GM19035 (cell line): ENCODE measurements at regions not wholly inside any gene's neighbourhood (a gene's known extent, or its start where the extent isn't known, plus 50 kb on each side); places are given as distances from the start of the nearest gene placed in this dataset.
A peak's percentile ranks its signal among the peaks of the same experiment; 100 is the strongest.
"Not testable (repeated sequence)": the region's sequence is repeated elsewhere in the genome, so short reads cannot be mapped to it uniquely, and the experiment has no call there.

Experiments used
- ATAC-seq: cut with Tn5 transposase; IDR thresholded peaks from one replicate; pipeline ENCODE4 v1.9.1; 2021; ENCODE audit not compliant: unreplicated experiment

- ATAC-seq, result no peak
Measured at GRCh38 chr15:75100679-75101078, 77.3 kb downstream of the PPCDC start.

- ATAC-seq, result peak; percentile 59
Measured at GRCh38 chr15:75104804-75105557, 81.6 kb downstream of the PPCDC start.

DNA sequence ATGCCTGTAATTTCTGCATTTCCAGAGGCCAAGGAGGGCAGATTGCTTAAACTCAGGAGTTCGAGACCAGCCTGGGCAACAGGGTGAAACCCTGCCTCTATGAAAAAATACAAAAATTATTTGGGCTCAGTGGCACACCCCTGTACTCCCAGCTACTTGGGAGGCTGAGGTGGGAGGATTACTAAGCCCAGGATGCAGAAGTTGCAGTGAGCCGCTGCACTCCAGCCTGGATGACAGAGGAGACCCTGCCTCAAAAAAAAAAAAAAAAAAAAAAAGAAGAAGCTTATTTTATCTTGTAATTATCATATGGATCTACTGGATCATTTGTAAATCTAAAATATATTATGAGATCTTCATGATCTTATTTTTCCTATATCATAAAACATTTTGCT, 84.1 kb downstream of the PPCDC start:
- ATAC-seq, result no peak

DNA sequence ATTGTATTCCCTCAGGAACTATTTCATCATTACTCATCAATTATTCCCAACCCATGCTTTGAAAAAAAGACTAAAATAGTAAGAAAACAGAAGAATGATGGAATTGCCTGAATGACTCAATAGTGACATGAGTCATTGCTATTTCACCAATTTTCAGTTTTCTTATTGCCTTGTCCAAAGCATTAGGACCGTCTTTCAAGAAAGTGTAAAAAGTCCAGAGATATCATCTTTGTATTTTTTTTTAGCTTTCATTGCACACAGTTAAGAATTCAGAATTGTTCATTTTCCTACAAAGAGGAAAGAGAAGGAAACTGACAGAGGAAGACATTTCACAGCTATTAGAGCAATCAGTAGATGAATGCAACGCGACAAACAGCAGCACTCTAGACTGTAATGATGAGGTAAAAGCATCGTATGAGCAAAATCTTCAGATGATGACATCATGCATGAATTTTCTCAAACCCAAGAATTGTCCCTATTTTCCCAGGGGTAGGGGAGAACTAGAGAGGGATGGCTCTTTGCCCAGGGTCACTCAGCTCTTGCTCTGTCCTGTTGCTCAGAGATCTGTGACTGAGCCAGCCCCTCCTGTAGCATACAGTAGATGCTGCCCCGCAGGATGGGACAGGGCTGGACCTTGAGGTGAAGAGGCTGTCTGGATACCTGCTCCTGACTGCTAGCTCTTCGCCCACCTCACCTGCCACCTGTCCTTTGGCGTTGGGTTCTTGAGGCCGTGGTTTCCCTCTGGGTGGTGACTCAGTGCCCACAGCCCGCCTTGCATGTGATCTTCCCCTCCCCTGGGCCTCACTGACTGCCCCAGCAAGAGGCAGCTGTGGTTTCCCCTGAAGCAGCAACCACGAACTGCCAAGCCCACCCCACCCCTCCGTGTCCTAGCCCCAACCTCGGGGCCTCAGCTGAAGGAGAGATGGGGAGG, 84.8 kb downstream of the PPCDC start:
- ATAC-seq, result no peak

DNA sequence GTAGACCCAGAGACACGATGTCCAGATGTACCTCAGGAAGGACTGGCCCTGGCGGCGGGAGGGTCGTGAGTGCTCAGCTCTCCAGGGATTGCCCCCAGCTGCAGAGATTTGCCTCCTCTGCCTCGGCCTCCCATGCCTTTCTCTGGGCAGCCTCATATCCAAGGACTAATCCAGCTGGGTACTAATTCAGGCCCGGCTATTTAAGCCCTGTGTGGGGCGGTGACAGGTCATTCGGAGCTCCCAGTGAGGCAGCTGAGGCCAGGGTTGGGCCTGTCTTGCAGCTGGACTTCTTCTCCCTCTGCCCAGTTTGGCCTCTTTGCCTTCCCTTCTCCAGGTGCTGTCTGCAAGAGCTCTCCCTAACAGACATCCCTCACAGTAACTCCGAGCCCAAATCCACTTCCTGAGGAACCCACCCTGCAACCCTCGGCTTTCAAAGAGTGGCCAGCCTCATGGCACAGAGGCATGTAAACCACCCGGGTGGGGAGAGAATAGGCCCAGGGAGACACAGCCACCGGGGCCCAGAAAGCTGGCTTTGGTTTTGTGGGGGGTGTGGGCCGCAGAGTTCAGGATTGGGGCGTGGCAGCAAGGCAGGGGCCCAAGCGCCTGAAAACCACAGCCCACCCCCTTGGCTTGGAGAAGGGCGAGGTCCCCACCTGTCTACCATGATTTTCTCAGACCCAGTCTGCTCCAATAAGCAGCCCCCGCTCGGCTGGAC, 85.8 kb downstream of the PPCDC start:
- ATAC-seq, result no peak

DNA sequence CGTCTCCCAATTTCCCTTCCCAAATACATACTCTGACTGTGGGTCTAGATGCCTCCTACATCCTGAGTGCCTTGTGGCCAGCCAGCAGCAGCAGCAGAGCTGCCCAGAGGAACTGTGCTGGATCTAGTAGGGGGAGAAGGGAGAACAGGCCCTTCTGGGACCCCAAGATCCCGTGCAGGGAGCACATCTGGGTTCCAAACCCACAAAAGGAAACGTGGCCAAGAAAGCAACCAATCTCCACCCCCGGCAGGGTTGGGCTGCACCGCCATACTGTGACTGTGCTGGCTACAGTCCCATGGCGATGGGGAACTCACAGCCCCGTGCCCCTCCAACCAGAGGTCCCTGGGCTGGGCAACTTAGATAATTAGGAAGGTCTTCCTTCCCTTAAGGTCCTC, 86.3 kb downstream of the PPCDC start:
- ATAC-seq, result no peak

GRCh38 chr15:75112278-75112847, 89.0 kb downstream of the PPCDC start:
- ATAC-seq, result no peak

- peak; percentile 55 for ATAC-seq
Measured at GRCh38 chr15:75112848-75113492, 88.7 kb upstream of the C15orf39 start.

DNA sequence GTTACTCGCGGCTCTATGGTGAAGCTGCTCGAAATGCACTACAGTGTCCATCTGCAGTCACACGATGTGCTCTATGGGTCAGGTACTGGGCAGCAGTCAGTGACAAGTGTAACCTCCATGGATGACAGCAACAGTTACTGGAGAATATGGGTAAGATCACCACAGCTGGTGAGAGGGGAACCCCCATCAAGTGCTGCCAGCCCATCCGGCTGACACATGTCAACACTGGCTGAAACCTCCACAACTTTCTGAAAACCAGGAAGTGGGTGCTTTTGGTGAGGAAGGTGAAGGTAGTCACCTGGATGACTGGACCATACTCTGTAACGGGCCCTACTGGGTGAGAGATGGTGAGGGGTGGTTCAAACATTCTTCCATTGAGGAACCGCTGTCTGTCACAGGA, 87.4 kb upstream of the C15orf39 start:
- ATAC-seq, result no peak

DNA sequence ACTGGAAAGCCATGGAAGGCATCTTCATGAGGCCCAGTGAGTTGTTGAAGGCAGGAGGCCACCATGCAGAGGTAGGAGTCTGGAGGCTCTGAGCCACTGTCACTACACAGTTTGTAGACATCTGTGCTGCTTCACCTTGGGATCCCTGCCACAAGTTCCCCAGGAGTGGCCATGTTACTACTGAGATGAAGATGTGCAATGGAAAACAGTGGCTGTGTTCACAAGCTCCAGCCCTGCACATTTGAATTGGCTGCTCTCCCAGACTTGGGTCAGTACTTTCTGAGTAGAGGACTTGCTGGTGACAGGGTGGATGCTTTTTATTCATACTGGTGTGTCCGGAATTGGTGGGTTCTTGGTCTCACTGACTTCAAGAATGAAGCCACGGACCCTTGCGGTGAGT, 86.9 kb upstream of the C15orf39 start:
- no peak for ATAC-seq

GRCh38 chr15:75115411-75115913, 86.2 kb upstream of the C15orf39 start:
- not testable (repeated sequence) for ATAC-seq

DNA sequence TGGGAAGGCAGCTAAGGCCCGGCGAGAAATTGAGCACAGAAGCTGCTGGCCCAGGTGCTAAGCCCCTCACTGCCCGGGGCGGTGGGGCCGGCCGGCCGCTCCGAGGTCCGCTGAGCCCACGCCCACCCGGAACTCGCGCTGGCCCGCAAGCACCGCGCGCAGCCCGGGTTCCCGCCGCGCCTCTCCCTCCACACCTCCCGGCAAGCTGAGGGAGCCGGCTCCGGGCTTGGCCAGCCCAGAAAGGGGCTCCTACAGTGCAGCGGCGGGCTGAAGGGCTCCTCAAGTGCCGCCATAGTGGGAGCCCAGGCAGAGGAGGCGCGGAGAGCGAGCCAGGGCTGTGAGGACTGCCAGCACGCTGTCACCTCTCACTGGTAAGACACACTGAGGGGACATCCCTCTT, 85.5 kb upstream of the C15orf39 start:
- ATAC-seq, result not testable (repeated sequence)

- no peak for ATAC-seq
Measured at GRCh38 chr15:75117993-75118392, 83.7 kb upstream of the C15orf39 start.

GRCh38 chr15:75119312-75119711, 82.4 kb upstream of the C15orf39 start:
- ATAC-seq, result not testable (repeated sequence)

DNA sequence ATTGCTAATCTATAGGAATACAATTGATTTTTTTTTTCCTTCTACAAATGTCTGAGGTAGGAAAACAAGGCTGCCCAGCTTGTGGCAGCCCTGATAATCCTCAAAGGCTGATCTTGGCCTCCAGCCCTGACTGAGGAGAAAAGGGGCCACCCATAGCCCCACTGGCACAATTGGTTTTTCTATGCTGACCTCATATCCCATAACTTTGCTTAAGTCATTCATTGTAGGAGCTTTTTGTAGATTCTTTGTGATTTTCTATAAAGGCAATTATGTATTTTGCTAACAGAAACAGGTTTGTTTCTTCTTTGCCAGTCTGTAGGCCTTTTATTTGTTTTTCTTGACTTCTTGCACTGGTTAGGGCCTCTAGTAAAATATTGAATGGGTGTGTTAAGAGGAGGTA, 80.2 kb upstream of the C15orf39 start:
- no peak for ATAC-seq

- no peak for ATAC-seq
Measured at GRCh38 chr15:75123395-75123794, 78.3 kb upstream of the C15orf39 start.

DNA sequence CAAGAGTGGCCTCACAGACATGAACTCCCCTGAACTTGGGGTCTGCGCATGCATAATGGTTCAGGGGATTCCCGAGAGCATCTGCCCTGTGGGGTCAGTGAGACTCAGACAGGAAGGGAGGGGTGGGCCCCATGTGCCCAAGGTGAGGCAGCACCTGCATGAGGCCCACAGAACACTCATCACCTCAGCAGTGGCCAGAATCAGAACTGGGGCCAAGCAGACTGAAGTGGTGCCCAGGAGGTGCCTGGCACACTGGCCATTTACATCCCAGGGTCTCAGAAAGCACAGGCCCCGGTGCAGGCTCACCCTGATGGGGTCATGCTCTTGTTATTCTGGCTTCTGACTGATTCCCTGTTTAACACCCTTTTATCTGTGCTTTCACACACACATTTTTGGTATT, 77.4 kb upstream of the C15orf39 start:
- ATAC-seq, result not testable (repeated sequence)

DNA sequence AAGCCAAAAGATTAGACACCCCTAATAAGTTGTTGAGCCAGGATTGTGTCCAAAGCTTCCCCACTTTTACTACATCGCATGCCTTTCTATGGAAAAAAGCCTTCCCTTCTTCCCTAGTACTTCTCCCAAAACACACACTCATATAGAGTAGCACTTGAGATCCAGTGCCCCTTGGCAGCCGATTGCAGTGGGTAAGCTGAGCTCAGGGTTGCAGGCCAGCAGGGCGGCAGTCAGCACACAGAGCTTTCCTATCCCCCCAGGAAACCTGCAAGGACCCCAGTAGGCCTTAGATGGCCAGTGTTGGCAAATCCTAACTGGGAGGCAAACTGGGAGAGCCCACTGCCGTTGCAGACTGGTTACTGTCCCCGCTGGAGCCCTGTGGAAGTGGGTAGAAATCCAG, 75.7 kb upstream of the C15orf39 start:
- ATAC-seq, result no peak

DNA sequence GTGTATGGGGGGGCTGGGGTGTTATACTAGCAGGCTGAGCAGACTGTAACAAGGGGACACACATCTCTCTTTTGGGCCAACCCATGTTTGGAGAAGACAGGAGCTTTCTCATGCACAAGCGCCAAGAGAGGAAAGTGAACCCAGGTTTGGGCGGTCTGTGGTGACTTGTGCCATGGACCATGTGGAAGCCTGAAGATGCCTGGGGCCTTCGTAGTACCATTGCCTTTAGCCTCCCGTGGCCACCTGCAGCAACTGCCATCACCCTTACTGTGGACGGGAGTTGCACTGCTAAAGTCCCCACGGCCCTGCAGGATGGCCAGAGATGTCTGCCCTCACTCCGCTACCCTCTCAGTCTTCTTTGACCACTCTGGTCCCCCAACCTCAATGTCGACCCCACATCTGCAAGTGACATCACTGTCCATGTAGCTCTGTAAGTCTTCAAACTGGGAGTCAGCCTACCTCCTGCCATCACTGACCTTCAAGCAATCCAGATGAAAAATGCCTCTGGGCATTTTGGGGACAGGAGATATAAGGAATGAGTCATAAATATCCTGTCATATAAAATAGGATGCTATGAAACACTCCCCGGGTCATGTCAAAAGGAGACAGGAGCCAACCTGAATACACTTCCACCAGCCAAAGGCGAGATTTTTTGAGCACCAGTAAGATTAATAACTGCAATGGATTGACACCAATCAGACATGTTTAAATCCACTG, 74.7 kb upstream of the C15orf39 start:
- ATAC-seq, result no peak

DNA sequence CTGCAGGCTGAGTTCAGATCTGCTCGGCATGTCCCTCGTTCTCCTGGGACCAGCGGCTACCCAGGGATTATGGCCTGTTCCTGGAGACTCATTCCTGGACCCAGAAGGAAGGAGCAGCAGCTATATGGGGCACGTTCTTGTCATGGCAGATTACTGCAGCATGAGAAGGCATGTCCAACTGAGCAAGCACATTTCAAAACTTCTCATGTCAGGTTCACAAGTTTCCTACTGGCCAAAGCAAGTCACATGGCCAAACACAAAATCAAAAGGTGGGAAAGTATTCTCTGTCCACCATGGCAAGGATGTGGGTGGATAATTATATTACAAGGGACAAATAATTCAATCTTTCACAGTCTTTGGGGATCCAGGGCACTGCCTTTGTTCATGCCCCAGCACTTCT, 71.9 kb upstream of the C15orf39 start:
- ATAC-seq, result no peak
